ENCODE measurements at regions not wholly inside any gene's neighbourhood (a gene's known extent, or its start where the extent isn't known, plus 50 kb on each side); places are given as distances from the start of the nearest gene placed in this dataset.
"Not testable (repeated sequence)": the region's sequence is repeated elsewhere in the genome, so short reads cannot be mapped to it uniquely, and the experiment has no call there.

GRCh38 chrX:74111245-74111644 is 192.7 kb upstream of the ZCCHC13 start:
- intact Hi-C loops (cut with DNase I) = no loop called here
- TF ChIP-seq EP300 (IDR thresholded peaks at IDR 0.05) (no peak), POLR2AphosphoS5 (IDR thresholded peaks at IDR 0.05) (no peak), CTCF (IDR thresholded peaks at IDR 0.05) (no peak), POLR2A (IDR thresholded peaks at IDR 0.05) (no peak)
- Histone ChIP-seq H3K4me3 (no peak overlapping the region), H3K27ac (no peak overlapping the region), H3K9me3 (no peaks in the 10 kb centered on the region), H3K4me1 (peaks cover 0 to 15% (median 4%) of the 10 kb centered on the region in 4 donors), H3K36me3 (no peaks in the 10 kb centered on the region), H3K27me3 (no peaks in the 10 kb centered on the region)
- no peak for DNase-seq

DNA sequence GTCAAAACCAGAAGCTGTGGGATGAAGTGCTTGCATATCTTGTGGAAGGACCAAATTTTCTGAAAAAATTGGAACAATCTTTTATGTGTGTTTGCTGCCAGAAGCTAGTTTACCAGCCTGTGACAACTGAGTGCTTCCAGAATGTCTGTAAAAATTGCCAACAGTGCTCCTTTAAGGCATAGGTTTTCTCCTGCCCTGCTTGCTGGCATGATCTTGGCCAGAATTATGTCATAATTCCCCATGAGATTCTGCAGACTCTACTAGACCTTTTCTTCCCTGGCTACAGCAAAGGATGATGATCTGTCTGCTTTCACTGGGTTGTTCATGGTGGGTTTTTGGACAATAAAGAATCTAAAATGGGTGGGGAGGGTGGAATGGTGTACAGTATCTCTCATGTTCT is 196.3 kb upstream of the ZCCHC13 start:
- no peaks in the 10 kb centered on the region for H3K9me3 ChIP-seq
- no peaks in the 10 kb centered on the region for H3K27me3 ChIP-seq
- H3K4me3 ChIP-seq = no peak overlapping the region
- H3K4me1 ChIP-seq = peaks cover 0 to 15% (median 4%) of the 10 kb centered on the region in 4 donors
- TF ChIP-seq EP300 (IDR thresholded peaks at IDR 0.05) (peak in 1 of 4 donors; percentile 37), POLR2A (IDR thresholded peaks at IDR 0.05) (no peak), POLR2AphosphoS5 (IDR thresholded peaks at IDR 0.05) (peak; percentile 73 to 89 (median 82)), CTCF (IDR thresholded peaks at IDR 0.05) (no peak)
- H3K36me3 ChIP-seq = no peaks in the 10 kb centered on the region
- no peak overlapping the region for H3K27ac ChIP-seq
- intact Hi-C loops (cut with DNase I) = no loop called here
- DNase-seq = no peak

DNA sequence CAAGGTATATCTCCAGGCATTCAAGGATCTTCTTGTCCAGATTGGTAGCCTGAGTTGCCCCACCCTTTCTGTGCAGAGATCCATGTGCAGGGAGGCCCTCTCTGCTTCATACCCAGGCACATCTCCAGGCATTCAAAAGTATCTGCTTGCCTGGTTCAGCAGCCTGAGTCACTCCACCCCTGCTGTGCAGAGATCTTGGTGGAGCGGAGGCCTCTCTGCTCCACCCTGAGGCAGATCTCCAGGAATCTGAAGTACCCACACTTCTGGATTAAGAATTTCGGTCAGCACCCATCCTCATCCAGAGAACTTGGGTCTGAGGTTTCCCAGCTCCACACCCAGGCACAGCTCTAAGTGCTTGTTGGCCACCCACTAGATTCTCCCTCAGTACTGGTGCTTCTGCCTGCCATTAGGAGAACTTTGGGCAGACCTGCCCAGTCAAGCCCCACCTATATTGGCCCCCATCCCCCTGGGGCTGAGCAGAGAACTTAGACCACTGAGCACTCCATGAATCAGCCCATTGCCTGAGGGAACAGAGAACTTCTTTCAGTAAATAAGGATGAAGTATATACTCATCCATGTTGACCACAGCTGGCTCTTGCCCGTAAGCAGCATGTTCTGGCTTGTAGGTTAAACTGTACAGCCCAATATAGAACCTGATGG is 199.5 kb upstream of the ZCCHC13 start:
- intact Hi-C loops (cut with DNase I) = no loop called here
- 94 to 97% methylated on average over 3 of the region's 3 CpGs for WGBS, 2 donors

GRCh38 chrX:74098407-74098806 is 205.6 kb upstream of the ZCCHC13 start:
- 93 to 96% methylated on average over 31 of the region's 31 CpGs for WGBS, 2 donors
- intact Hi-C loops (cut with DNase I); H3K27me3 ChIP-seq; H3K4me1 ChIP-seq; H3K4me3 ChIP-seq; DNase-seq; H3K27ac ChIP-seq; H3K36me3 ChIP-seq; H3K9me3 ChIP-seq: not testable (repeated sequence)

More for the DNA sequence above, 199.5 kb upstream of the ZCCHC13 start:
- no peak for TF ChIP-seq CTCF (IDR thresholded peaks at IDR 0.05)
- TF ChIP-seq EP300 (IDR thresholded peaks at IDR 0.05) = no peak
- no peak for TF ChIP-seq POLR2A (IDR thresholded peaks at IDR 0.05)
- no peak for TF ChIP-seq POLR2AphosphoS5 (IDR thresholded peaks at IDR 0.05)
- no peaks in the 10 kb centered on the region for H3K9me3 ChIP-seq
- no peaks in the 10 kb centered on the region for H3K27me3 ChIP-seq
- no peak overlapping the region for H3K4me3 ChIP-seq
- H3K27ac ChIP-seq = no peak overlapping the region
- peaks cover 0 to 15% (median 4%) of the 10 kb centered on the region in 4 donors for H3K4me1 ChIP-seq
- no peak for DNase-seq
- H3K36me3 ChIP-seq = no peaks in the 10 kb centered on the region

DNA sequence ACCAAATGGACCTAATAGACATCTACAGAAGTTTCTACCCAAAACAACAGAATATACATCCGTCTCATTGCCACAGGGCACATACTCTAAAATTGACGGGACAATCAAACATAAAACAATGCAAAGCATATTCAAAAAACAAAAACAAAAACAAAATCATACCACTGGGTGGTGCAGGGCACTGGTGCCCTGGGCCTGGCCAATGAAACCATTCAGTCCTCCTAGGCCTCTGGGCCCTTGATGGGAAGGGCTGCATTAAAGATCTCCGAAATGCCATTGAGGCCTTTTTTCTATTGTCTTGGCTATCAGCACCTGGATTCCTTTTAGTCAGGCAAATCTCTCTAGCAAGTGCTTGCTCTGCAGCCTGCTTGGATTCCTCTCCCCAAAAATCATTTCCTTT is 213.9 kb upstream of the ZCCHC13 start:
- Histone ChIP-seq H3K36me3 (no peaks in the 10 kb centered on the region), H3K9me3 (no peaks in the 10 kb centered on the region), H3K27ac (no peak overlapping the region), H3K4me1 (no peaks in the 10 kb centered on the region), H3K4me3 (no peak overlapping the region), H3K27me3 (no peaks in the 10 kb centered on the region)
- WGBS, 2 donors = 31 to 95% methylated on average over 3 of the region's 3 CpGs
- no peak for DNase-seq
- intact Hi-C loops (cut with DNase I) = no loop called here
- TF ChIP-seq EP300 (IDR thresholded peaks at IDR 0.05) (no peak), POLR2AphosphoS5 (IDR thresholded peaks at IDR 0.05) (no peak), POLR2A (IDR thresholded peaks at IDR 0.05) (no peak), CTCF (IDR thresholded peaks at IDR 0.05) (no peak)
